Epidermal melanocyte (primary cell): ENCODE measurements at regions not wholly inside any gene's neighbourhood (a gene's known extent, or its start where the extent isn't known, plus 50 kb on each side); places are given as distances from the start of the nearest gene placed in this dataset.
"Not testable (repeated sequence)": the region's sequence is repeated elsewhere in the genome, so short reads cannot be mapped to it uniquely, and the experiment has no call there.

Source experiments
- DNase-seq: peaks from one replicate; pipeline ENCODE4 v3.0.0; 2011; ENCODE audit warnings: low spot score; ENCODE audit not compliant: insufficient read length

GRCh38 chr20:12925863-12926793 lies 82.6 kb upstream of the SPTLC3 start:
- no peak for DNase-seq

- no peak for DNase-seq
These were observed 81.3 kb upstream of the SPTLC3 start for GRCh38 chr20:12927489-12927888.

GRCh38 chr20:12928358-12928754 lies 80.4 kb upstream of the SPTLC3 start:
- no peak for DNase-seq

GRCh38 chr20:12928755-12929401 lies 79.9 kb upstream of the SPTLC3 start:
- DNase-seq = no peak

- no peak for DNase-seq
These were observed 72.8 kb upstream of the SPTLC3 start for GRCh38 chr20:12936020-12936419.

- DNase-seq = no peak
These were observed 72.2 kb upstream of the SPTLC3 start for GRCh38 chr20:12936524-12936923.

GRCh38 chr20:12941025-12941424 lies 67.7 kb upstream of the SPTLC3 start:
- no peak for DNase-seq

- DNase-seq = no peak
These were observed 66.6 kb upstream of the SPTLC3 start for GRCh38 chr20:12942123-12942522.

- DNase-seq = no peak
These were observed 62.0 kb upstream of the SPTLC3 start for GRCh38 chr20:12946789-12947188.

GRCh38 chr20:12947691-12948090 lies 61.1 kb upstream of the SPTLC3 start:
- DNase-seq = no peak

GRCh38 chr20:12949429-12949980 lies 59.3 kb upstream of the SPTLC3 start:
- DNase-seq = no peak

GRCh38 chr20:12954254-12954653 lies 54.5 kb upstream of the SPTLC3 start:
- DNase-seq = not testable (repeated sequence)

GRCh38 chr20:12955611-12956010 lies 53.2 kb upstream of the SPTLC3 start:
- no peak for DNase-seq

- no peak for DNase-seq
These were observed 52.5 kb upstream of the SPTLC3 start for GRCh38 chr20:12956303-12956702.

GRCh38 chr20:12957968-12958367 lies 50.8 kb upstream of the SPTLC3 start:
- no peak for DNase-seq
